ENCODE measurements at regions not wholly inside any gene's neighbourhood (a gene's known extent, or its start where the extent isn't known, plus 50 kb on each side); places are given as distances from the start of the nearest gene placed in this dataset.

DNA sequence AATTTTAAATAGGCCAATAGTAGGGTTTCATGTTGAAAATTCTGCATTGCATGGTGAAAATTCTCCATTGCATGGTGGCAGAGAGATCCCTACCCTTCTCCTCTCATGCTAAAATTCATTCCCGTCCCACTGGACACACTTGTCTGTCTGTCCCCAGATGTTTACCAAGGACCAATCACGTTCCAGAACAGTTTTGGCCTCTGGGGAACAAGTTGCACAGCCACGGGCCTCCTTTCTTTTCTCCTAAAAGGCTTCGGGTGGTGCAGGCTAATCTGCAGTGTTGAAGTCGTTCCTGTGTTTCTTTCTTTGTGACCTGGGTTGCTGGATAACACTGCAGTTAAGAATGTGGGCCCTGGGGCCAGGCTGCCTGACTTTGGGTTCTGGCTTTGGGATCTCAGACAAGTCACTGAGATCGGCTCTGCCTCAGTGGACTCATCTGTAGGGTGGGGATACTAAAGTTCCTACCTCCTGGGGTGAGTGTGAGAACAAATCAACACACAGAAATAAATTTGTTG, 113.1 kb upstream of the FAM204A start:
- TF ChIP-seq, protein P1, sequence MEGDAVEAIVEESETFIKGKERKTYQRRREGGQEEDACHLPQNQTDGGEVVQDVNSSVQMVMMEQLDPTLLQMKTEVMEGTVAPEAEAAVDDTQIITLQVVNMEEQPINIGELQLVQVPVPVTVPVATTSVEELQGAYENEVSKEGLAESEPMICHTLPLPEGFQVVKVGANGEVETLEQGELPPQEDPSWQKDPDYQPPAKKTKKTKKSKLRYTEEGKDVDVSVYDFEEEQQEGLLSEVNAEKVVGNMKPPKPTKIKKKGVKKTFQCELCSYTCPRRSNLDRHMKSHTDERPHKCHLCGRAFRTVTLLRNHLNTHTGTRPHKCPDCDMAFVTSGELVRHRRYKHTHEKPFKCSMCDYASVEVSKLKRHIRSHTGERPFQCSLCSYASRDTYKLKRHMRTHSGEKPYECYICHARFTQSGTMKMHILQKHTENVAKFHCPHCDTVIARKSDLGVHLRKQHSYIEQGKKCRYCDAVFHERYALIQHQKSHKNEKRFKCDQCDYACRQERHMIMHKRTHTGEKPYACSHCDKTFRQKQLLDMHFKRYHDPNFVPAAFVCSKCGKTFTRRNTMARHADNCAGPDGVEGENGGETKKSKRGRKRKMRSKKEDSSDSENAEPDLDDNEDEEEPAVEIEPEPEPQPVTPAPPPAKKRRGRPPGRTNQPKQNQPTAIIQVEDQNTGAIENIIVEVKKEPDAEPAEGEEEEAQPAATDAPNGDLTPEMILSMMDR (IDR thresholded peaks at IDR 0.05): no peak
- TF ChIP-seq POLR2A (IDR thresholded peaks at IDR 0.05): no peak

All from adrenal gland (tissue), 5 donors.